ENCODE measurements at regions not wholly inside any gene's neighbourhood (a gene's known extent, or its start where the extent isn't known, plus 50 kb on each side); places are given as distances from the start of the nearest gene placed in this dataset.

DNA sequence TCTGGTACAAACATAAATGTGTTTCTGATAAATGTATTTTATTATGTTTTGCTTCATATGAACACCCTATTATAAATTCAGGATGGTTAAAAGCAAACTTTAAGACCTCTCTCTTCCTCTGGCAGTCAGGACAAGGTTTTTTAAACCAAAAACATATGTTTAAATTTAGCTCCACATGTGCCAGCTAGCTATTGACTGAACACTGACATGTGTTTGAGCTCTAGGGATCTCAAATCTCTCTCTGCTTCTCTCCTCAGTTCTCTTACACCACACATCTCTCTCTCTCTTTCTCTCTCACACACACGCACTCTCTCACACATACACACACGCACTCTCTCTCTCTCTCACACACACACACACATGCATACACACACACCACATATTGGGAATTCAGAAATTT is 150.1 kb upstream of the RFX3 start:
- ChIA-PET CTCF (interaction anchor here (1.2 kb wide), 1 partner anchor 28 kb away, joined by 5 read pairs; no protein-coding TSS in a partner anchor), RAD21 (ENCODE audit: unreplicated experiment) (no interaction called here), SMC1A (ENCODE audit: uncharacterized antibody, unreplicated experiment) (interaction anchor here (0.9 kb wide), 1 partner anchor 56 kb away, joined by 3 read pairs; no protein-coding TSS in a partner anchor), POLR2A (interaction anchor here (1.5 kb wide), 1 partner anchor 14 kb away, joined by 3 read pairs; no protein-coding TSS in a partner anchor)
- in situ Hi-C loops (cut with MboI) (no loop called here), intact Hi-C loops (cut with micrococcal nuclease; ENCODE audit: unreplicated experiment) (no loop called here)
- H3K27me3 ChIP-seq (replicated peaks in 1 of 2; ENCODE audit: control insufficient read depth in 2 of 2, insufficient read depth in 2 of 2, low read length in 1 of 2): no peaks in the 10 kb centered on the region
- no peak overlapping the region for H3K27ac ChIP-seq (ENCODE audit: control insufficient read depth, insufficient read depth)
- no peak for TF ChIP-seq DPF2 (IDR thresholded peaks at IDR 0.05)
- no peak for TF ChIP-seq BACH1 (IDR thresholded peaks at IDR 0.05; ENCODE audit: borderline replicate concordance)
- no peak for TF ChIP-seq TCF3 (IDR thresholded peaks at IDR 0.05; ENCODE audit: borderline replicate concordance, insufficient read depth, low read depth, low read length)
- no peak for TF ChIP-seq MYB (IDR thresholded peaks at IDR 0.05; ENCODE audit: borderline replicate concordance, low read depth, low read length)
- no peak for TF ChIP-seq TARDBP (IDR thresholded peaks at IDR 0.05; ENCODE audit: borderline replicate concordance)
- no peak for TF ChIP-seq TCF7 (IDR thresholded peaks at IDR 0.05; ENCODE audit: borderline replicate concordance)
- TF ChIP-seq, protein P1, sequence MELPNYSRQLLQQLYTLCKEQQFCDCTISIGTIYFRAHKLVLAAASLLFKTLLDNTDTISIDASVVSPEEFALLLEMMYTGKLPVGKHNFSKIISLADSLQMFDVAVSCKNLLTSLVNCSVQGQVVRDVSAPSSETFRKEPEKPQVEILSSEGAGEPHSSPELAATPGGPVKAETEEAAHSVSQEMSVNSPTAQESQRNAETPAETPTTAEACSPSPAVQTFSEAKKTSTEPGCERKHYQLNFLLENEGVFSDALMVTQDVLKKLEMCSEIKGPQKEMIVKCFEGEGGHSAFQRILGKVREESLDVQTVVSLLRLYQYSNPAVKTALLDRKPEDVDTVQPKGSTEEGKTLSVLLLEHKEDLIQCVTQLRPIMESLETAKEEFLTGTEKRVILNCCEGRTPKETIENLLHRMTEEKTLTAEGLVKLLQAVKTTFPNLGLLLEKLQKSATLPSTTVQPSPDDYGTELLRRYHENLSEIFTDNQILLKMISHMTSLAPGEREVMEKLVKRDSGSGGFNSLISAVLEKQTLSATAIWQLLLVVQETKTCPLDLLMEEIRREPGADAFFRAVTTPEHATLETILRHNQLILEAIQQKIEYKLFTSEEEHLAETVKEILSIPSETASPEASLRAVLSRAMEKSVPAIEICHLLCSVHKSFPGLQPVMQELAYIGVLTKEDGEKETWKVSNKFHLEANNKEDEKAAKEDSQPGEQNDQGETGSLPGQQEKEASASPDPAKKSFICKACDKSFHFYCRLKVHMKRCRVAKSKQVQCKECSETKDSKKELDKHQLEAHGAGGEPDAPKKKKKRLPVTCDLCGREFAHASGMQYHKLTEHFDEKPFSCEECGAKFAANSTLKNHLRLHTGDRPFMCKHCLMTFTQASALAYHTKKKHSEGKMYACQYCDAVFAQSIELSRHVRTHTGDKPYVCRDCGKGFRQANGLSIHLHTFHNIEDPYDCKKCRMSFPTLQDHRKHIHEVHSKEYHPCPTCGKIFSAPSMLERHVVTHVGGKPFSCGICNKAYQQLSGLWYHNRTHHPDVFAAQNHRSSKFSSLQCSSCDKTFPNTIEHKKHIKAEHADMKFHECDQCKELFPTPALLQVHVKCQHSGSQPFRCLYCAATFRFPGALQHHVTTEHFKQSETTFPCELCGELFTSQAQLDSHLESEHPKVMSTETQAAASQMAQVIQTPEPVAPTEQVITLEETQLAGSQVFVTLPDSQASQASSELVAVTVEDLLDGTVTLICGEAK (IDR thresholded peaks at IDR 0.05; ENCODE audit: borderline replicate concordance): no peak
- no peak for TF ChIP-seq NBN (IDR thresholded peaks at IDR 0.05)
- no peak for TF ChIP-seq HDGF (IDR thresholded peaks at IDR 0.05)
- no peak for TF ChIP-seq NFXL1 (IDR thresholded peaks at IDR 0.05; ENCODE audit: borderline replicate concordance)
- no peaks in the 10 kb centered on the region for H3K79me2 ChIP-seq (ENCODE audit: control insufficient read depth, insufficient read depth, low read length)
- H3K4me2 ChIP-seq (ENCODE audit: control insufficient read depth, insufficient read depth): no peak overlapping the region
- BruUV-seq (replicated peaks): no TSS peak
- H2AFZ ChIP-seq (ENCODE audit: control insufficient read depth, low read depth, low read length): no peak overlapping the region
- no peaks in the 10 kb centered on the region; a peak in 2 of 4 replicates for H3K36me3 ChIP-seq (ENCODE audit: control insufficient read depth in 2 of 2, insufficient read depth in 2 of 2, low read length in 1 of 2)
- no peaks in the 10 kb centered on the region for H3K9me3 ChIP-seq (replicated peaks; ENCODE audit: control insufficient read depth, insufficient read depth, low read length)
- H3K9ac ChIP-seq (ENCODE audit: control insufficient read depth, insufficient read depth, low read length): no peak overlapping the region
- DNase-seq (ENCODE audit: low read depth, low spot score) (no peak), FAIRE-seq (no peak), ATAC-seq (no peak)
- no peak overlapping the region for H3K4me3 ChIP-seq
- no peaks in the 10 kb centered on the region for H4K20me1 ChIP-seq (ENCODE audit: control insufficient read depth, insufficient read depth)
- WGBS (ENCODE audit: insufficient coverage, insufficient replicate concordance, low lambda C conversion rate, missing lambda C conversion rate): 96% methylated on average over 2 of the region's 2 CpGs
- no peaks in the 10 kb centered on the region for H3K4me1 ChIP-seq (ENCODE audit: control insufficient read depth, insufficient read depth, low read length)
